Thymus (tissue), 11 donors: ENCODE measurements at regions not wholly inside any gene's neighbourhood (a gene's known extent, or its start where the extent isn't known, plus 50 kb on each side); places are given as distances from the start of the nearest gene placed in this dataset.
A peak's percentile ranks its signal among the peaks of the same experiment; 100 is the strongest.
"Not testable (repeated sequence)": the region's sequence is repeated elsewhere in the genome, so short reads cannot be mapped to it uniquely, and the experiment has no call there.

Source experiments
- DNase-seq, 9 donors: peaks; one replicate each; pipeline ENCODE4 v3.0.0-alpha.2; 2013; ENCODE audit warnings: low spot score in 9 of 9, low read depth in 6 of 9, missing footprints in 1 of 9
- H3K27ac ChIP-seq, 2 donors: one replicate each; pipeline ENCODE4 v1.5.1; 2013; ENCODE audit warnings: control low read depth in 1 of 2, low read depth in 1 of 2, low read length in 1 of 2, mild to moderate bottlenecking in 1 of 2, moderate library complexity in 1 of 2
- H3K27me3 ChIP-seq, 2 donors: one replicate each; pipeline ENCODE4 v1.5.1; 2013; ENCODE audit warnings: low read length in 1 of 2; ENCODE audit not compliant: control insufficient read depth in 2 of 2, insufficient read depth in 1 of 2
- H3K36me3 ChIP-seq, 2 donors: one replicate each; pipeline ENCODE4 v1.5.1; 2013; ENCODE audit warnings: low read length in 1 of 2, mild to moderate bottlenecking in 1 of 2, moderate library complexity in 1 of 2; ENCODE audit not compliant: control insufficient read depth in 2 of 2, insufficient read depth in 2 of 2
- H3K4me1 ChIP-seq, 2 donors: one replicate each; pipeline ENCODE4 v1.5.1; 2013; ENCODE audit warnings: low read length in 2 of 2; ENCODE audit not compliant: control insufficient read depth in 2 of 2, insufficient read depth in 2 of 2
- H3K4me3 ChIP-seq, 2 donors: one replicate each; pipeline ENCODE4 v1.5.1; 2013; ENCODE audit warnings: low read length in 2 of 2, control low read depth in 1 of 2, mild to moderate bottlenecking in 1 of 2
- H3K9me3 ChIP-seq, 2 donors: one replicate each; pipeline ENCODE4 v1.5.1; 2013; ENCODE audit warnings: low read length in 1 of 2, mild to moderate bottlenecking in 1 of 2; ENCODE audit not compliant: control insufficient read depth in 2 of 2, insufficient read depth in 1 of 2
- WGBS: extraction: QIAGEN DNeasy Blood & Tissue Kit; methylation state at CpG from one replicate; pipeline ENCODE4 v1.1.7; 2013; 5-methylcytosine and 5-hydroxymethylcytosine counted together
- donor health status: healthy.

DNA sequence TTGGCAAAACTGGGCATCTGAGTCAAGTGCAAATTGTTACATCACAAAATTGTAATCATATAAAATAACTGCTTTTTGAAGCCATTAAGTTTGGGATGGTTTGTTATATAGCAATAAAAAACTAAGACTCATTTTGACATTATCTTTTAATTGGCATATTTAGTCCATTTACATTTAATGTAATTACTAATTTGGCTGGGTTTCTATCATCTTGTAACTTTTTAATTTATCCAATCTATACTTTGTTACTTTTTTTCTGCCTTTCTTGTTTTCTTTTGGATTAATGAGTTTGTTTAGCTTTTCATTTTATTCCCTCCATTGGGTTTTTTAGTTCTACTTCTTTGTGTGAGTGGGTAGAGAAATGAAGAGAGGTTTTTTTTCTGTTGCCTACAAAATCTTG, 76.3 kb downstream of the DRAM2 start:
- no peaks in the 10 kb centered on the region for H3K36me3 ChIP-seq
- no peak for DNase-seq
- peaks cover 0 to 6% of the 10 kb centered on the region in 2 donors for H3K9me3 ChIP-seq

DNA sequence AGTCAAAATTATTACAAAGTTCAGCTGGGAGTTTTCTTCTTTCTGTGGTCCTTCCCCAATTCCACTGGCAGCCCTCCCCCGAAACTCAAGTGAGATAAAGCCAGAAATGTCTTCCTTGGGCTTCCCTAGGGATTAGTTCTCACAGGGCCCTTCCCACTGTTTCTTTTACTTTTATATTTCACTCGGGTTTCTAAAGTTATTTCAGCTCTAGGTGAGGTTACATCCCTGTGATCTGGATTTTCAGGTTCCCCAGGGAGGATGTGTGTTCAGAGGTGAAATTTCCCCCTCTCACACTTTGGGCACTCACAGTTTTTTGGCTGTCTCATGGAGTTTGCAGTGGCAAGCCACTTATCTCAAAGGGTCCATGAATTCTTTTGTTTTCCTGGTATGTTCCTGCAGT, 77.3 kb downstream of the DRAM2 start:
- 71% methylated on average over 2 of the region's 2 CpGs for WGBS

More for the DNA sequence above, 76.3 kb downstream of the DRAM2 start:
- no peaks in the 10 kb centered on the region for H3K27me3 ChIP-seq
- no peak overlapping the region for H3K27ac ChIP-seq
- H3K4me3 ChIP-seq, result no peak overlapping the region
- H3K4me1 ChIP-seq, result no peaks in the 10 kb centered on the region

GRCh38 chr1:111062081-111062480, 77.8 kb downstream of the DRAM2 start:
- Histone ChIP-seq H3K9me3 (peaks cover 0 to 6% of the 10 kb centered on the region in 2 donors), H3K4me1 (no peaks in the 10 kb centered on the region), H3K27ac (no peak overlapping the region), H3K36me3 (no peaks in the 10 kb centered on the region), H3K27me3 (no peaks in the 10 kb centered on the region), H3K4me3 (no peak overlapping the region)
- DNase-seq, result no peak

More for the DNA sequence above, 77.3 kb downstream of the DRAM2 start:
- no peak overlapping the region for H3K27ac ChIP-seq
- H3K27me3 ChIP-seq, result no peaks in the 10 kb centered on the region
- no peaks in the 10 kb centered on the region for H3K36me3 ChIP-seq
- H3K4me1 ChIP-seq, result no peaks in the 10 kb centered on the region
- H3K9me3 ChIP-seq, result peaks cover 0 to 6% of the 10 kb centered on the region in 2 donors
- H3K4me3 ChIP-seq, result no peak overlapping the region
- no peak for DNase-seq

DNA sequence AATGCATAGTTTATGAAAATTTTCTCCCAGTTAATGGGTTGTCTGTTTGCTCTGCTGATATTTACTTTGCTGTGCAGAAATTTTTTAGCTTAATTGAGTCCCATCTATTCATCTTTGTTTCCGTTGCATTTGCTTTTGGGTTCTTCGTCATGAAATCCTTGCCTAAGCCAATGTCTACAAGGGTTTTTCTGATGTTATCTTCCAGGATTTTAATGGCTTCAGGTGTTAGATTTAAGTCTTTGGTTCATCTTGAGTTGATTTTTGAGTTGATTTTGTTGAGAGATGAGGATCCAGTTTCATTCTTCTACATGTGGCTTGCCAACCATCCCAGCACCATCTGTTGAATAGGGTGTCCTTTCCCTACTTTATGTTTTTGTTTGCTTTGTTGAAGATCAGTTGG, 85.2 kb downstream of the DRAM2 start:
- no peaks in the 10 kb centered on the region for H3K4me1 ChIP-seq
- no peaks in the 10 kb centered on the region for H3K9me3 ChIP-seq
- 98% methylated on average over 2 of the region's 2 CpGs for WGBS
- no peaks in the 10 kb centered on the region for H3K27me3 ChIP-seq
- H3K4me3 ChIP-seq, result no peak overlapping the region
- DNase-seq, result no peak
- no peaks in the 10 kb centered on the region for H3K36me3 ChIP-seq
- no peak overlapping the region for H3K27ac ChIP-seq

GRCh38 chr1:111052246-111052645, 87.6 kb downstream of the DRAM2 start:
- Histone ChIP-seq H3K27me3 (no peaks in the 10 kb centered on the region), H3K4me1 (no peaks in the 10 kb centered on the region), H3K4me3 (no peak overlapping the region), H3K9me3 (no peaks in the 10 kb centered on the region), H3K27ac (no peak overlapping the region), H3K36me3 (no peaks in the 10 kb centered on the region)
- 43% methylated on average over 1 of the region's 1 CpG for WGBS
- no peak for DNase-seq

- not testable (repeated sequence) for H3K9me3 ChIP-seq, H3K4me3 ChIP-seq, DNase-seq, H3K36me3 ChIP-seq, H3K4me1 ChIP-seq, H3K27me3 ChIP-seq, H3K27ac ChIP-seq
- whole genome bisulfite sequencing, result 96% methylated on average over 1 of the region's 1 CpG
Observed at GRCh38 chr1:111048253-111048652, 84.5 kb upstream of the LRIF1 start.

GRCh38 chr1:111045033-111045722, 81.5 kb upstream of the LRIF1 start:
- Histone ChIP-seq H3K36me3 (no peaks in the 10 kb centered on the region), H3K4me1 (no peaks in the 10 kb centered on the region), H3K4me3 (no peak overlapping the region), H3K27me3 (peaks cover 0 to 23% of the 10 kb centered on the region in 2 donors), H3K9me3 (no peaks in the 10 kb centered on the region), H3K27ac (no peak overlapping the region)
- 77% methylated on average over 2 of the region's 2 CpGs for WGBS
- no peak for DNase-seq

GRCh38 chr1:111032295-111032897, 68.7 kb upstream of the LRIF1 start:
- WGBS, result 30% methylated on average over 9 of the region's 9 CpGs

GRCh38 chr1:111030590-111030989, 66.9 kb upstream of the LRIF1 start:
- Histone ChIP-seq H3K9me3 (no peaks in the 10 kb centered on the region), H3K27ac (no peak overlapping the region), H3K36me3 (no peaks in the 10 kb centered on the region), H3K27me3 (no peaks in the 10 kb centered on the region), H3K4me1 (no peaks in the 10 kb centered on the region), H3K4me3 (no peak overlapping the region)
- 91% methylated on average over 1 of the region's 1 CpG for WGBS
- DNase-seq, result peak in 8 of 9 donors; percentile 30 to 80 (median 52)

More at GRCh38 chr1:111032295-111032897, 68.7 kb upstream of the LRIF1 start:
- Histone ChIP-seq H3K9me3 (no peaks in the 10 kb centered on the region), H3K4me3 (no peak overlapping the region), H3K27me3 (no peaks in the 10 kb centered on the region), H3K4me1 (no peaks in the 10 kb centered on the region), H3K36me3 (no peaks in the 10 kb centered on the region), H3K27ac (no peak overlapping the region)
- peak; percentile 8 to 66 (median 29) for DNase-seq
